ES-I3 (cell line): ENCODE measurements at regions not wholly inside any gene's neighbourhood (a gene's known extent, or its start where the extent isn't known, plus 50 kb on each side); places are given as distances from the start of the nearest gene placed in this dataset.
"Not testable (repeated sequence)": the region's sequence is repeated elsewhere in the genome, so short reads cannot be mapped to it uniquely, and the experiment has no call there.

Experiments used
- H3K36me3 ChIP-seq: 2 replicates; pipeline ENCODE4 v1.6.1; 2013; ENCODE audit warnings: mild to moderate bottlenecking, low read length, control low read depth, moderate library complexity; ENCODE audit not compliant: insufficient read depth
- H3K4me1 ChIP-seq: 2 replicates; pipeline ENCODE4 v1.6.1; 2013; ENCODE audit warnings: mild to moderate bottlenecking, control low read depth, low read length; ENCODE audit not compliant: insufficient read depth
- H3K9ac ChIP-seq: 2 replicates; pipeline ENCODE4 v1.6.1; 2013; ENCODE audit warnings: low read depth, mild to moderate bottlenecking, low read length, moderate library complexity
- H3K9me3 ChIP-seq: 2 replicates; pipeline ENCODE4 v1.6.1; 2013; ENCODE audit warnings: mild to moderate bottlenecking, low read length, moderate library complexity; ENCODE audit not compliant: control insufficient read depth, insufficient read depth

DNA sequence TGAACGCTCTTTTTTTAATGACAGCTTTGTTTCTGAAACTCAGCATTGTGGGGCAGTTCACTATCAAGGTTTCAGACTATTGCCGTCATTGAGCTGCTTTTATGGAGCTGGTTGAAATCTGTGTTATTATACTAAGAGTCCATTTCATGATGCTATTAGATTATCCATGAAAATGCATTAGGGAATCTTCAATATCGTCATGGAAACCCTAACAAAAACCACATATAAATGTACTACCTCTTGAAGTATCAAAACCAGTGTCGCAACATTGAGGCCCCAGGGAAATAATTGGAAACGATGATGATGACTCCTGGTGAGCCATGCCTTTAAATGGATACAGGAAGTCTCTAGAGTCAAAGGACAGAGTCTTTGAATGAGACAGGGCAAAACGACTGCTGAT, 231.6 kb upstream of the CPHXL start:
- H3K9me3 ChIP-seq, result no peaks in the 10 kb centered on the region

DNA sequence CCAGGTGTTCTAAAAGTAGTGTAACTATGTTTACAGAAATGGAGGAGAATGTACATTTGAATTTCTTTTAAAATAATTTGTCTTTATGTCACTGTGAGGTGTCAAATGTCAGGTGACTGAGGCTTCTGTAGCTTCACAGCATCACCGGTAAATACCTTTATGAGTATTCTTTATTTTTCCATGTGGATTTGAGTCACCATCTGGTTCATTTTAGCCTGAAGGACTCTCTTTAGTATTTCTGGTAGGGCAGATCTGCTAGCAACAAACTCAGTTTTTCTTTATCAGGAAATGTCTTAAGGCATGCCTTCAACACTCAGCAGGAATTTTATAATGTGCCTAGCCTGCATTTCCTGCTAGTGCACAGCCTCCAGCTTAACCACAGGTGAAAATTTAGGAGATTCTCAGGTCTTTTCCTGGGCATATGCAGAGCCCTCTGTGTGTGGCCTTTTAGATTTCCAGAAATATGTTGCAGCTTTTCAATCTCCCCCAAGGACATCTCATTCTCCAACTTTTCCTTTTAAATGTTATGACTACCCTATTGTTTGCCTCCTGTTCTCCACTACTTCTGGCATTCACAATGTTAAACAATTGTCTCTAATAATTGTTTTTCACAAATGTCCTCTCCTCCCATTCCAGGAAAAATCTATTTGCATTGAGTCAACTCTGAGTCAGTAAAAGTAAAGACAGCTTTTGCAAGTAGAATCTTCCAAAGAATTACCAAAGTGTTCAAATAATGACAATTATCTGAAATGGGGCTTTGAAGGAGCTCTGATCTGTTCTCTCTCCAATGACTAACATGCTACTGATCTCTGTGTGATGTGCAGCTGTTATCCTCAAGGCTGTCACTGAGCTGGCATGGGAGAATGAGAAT, 239.4 kb upstream of the CPHXL start:
- Histone ChIP-seq H3K9me3 (no peaks in the 10 kb centered on the region), H3K36me3 (no peaks in the 10 kb centered on the region), H3K9ac (no peak overlapping the region), H3K4me1 (no peaks in the 10 kb centered on the region)

More for the DNA sequence above, 231.6 kb upstream of the CPHXL start:
- Histone ChIP-seq H3K36me3 (no peaks in the 10 kb centered on the region), H3K9ac (no peak overlapping the region), H3K4me1 (no peaks in the 10 kb centered on the region)

DNA sequence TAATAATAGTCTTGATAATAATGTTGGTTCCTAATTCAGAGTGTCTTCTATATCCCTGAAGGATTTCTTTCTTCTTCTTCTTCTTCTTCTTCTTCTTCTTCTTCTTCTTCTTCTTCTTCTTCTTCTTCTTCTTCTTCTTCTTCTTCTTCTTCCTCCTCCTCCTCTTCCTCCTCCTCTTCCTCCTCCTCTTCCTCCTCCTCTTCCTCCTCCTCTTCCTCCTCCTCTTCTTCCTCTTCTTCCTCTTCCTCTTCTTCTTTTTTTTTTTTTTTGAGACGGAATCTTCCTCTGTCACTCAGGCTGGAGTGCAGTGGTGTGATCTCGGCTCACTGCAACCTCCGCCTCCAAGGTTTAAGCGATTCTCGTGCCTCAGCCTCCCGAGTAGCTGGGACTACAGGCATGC, 242.8 kb upstream of the CPHXL start:
- not testable (repeated sequence) for H3K4me1 ChIP-seq, H3K9ac ChIP-seq, H3K9me3 ChIP-seq, H3K36me3 ChIP-seq

DNA sequence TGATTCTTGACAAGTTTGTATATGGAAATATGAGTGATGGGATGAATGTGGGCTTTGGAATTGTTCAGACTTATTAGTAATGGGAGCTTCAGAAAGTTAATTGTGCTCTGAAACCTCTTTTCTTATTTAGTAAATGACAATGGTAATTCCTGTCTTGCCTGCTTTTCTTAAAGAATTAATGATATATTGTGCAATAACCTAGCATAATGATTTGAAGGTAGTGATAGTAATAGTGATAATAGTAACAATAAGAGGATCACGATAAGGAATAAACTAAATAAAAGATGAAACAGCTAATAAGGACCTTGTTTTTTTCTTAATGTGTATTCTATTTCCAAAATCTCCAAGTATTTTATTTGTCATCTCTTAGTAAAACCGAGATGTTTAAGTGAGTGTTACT, 245.0 kb upstream of the CPHXL start:
- no peak overlapping the region for H3K9ac ChIP-seq
- no peaks in the 10 kb centered on the region for H3K9me3 ChIP-seq
- H3K36me3 ChIP-seq, result no peaks in the 10 kb centered on the region
- H3K4me1 ChIP-seq, result no peaks in the 10 kb centered on the region

DNA sequence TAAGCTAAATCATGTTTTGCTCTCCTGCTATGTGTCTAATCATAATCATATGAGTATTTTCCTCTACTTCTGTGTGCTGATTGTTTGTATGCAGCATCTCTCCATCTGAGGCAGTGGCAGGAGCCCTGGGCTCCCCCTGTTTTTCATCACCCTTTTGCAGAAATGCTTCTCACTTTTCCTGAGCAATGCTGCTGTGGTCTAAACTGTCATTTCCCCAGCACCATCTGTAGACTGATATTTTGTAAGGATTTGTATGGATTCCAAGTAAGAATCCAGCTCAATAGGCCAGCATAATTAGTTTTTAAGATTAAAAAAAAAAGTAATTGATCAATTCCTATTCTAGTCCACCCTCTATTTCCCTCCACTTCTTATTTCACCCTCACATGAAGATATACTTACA, 257.0 kb upstream of the CPHXL start:
- H3K4me1 ChIP-seq, result 0 out of 2 replicates have a peak, but pooled peaks cover 3% of the 10 kb centered on the region
- no peaks in the 10 kb centered on the region for H3K9me3 ChIP-seq
- H3K36me3 ChIP-seq, result no peaks in the 10 kb centered on the region
- H3K9ac ChIP-seq, result no peak overlapping the region

DNA sequence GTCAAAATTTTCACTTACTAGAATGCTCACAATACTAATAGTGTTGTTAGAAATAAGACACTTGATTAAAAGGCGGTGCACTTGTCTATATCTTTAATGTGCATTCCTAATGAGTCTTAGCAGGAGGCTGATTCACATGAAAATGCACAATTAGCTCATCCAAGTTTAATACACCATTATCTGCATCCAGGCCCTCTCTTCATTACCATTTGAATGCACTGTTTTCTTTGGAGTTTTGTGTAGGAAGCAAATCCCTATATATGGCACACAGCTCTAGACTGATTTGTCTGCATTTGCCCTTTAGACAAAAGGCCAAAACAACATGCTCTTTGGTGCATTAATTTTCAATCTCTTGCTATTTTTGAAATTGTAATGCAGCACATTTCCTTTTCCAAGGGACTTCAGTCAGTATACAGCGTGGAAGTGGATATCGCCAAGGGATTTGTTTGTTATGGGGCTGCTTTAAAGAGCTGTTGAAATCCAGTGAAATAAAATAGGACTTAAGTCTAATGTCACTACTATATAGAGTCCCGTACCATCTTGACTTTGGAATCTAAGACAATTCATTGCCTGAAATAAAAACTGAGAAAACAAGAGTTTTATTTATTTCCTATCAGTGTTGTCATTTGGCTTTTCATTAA, 257.6 kb upstream of the CPHXL start:
- H3K36me3 ChIP-seq, result no peaks in the 10 kb centered on the region
- H3K9ac ChIP-seq, result no peak overlapping the region
- no peaks in the 10 kb centered on the region for H3K9me3 ChIP-seq
- 0 out of 2 replicates have a peak, but pooled peaks cover 3% of the 10 kb centered on the region for H3K4me1 ChIP-seq

DNA sequence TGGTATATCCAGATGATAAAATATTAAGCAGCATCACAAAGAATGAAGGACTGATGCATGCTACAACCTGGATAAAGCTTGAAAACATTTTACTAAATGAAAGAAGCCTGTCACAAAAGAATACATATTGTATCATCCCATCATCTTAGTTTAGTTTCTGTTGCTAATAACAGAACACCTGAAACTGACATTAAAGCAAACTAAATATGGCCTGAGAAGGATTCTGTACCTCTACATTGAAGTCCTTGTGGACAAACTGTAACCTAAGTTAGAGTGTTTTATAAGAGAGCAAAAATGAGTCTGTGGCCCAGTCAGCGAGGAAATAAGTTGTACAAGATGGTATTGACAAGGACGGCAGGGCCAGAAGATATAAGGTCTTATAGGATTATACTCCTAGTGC, 261.0 kb upstream of the CPHXL start:
- H3K9me3 ChIP-seq, result no peaks in the 10 kb centered on the region

DNA sequence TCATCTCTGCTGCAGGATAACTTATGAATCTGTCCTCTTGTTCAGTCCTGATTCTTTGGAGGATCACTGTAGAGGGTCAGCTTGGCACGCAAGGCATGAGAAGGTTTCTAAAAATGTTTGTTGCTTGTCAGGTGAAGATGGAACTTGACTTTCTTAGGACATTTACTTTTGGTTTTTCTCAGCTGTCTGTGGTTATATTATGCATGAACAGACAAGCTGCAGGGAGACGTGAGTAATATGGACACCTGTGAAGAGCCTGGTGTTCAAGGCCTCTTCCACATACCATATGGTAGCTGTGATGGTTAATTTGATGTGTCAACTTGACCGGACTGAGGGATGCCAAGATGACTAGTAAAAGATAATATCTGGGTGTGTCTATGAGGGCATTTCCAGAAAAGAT, 270.2 kb upstream of the CPHXL start:
- Histone ChIP-seq H3K4me1 (no peaks in the 10 kb centered on the region), H3K9me3 (no peaks in the 10 kb centered on the region), H3K36me3 (no peaks in the 10 kb centered on the region), H3K9ac (no peak overlapping the region)

More for the DNA sequence above, 261.0 kb upstream of the CPHXL start:
- H3K36me3 ChIP-seq, result no peaks in the 10 kb centered on the region
- H3K9ac ChIP-seq, result no peak overlapping the region
- H3K4me1 ChIP-seq, result 0 out of 2 replicates have a peak, but pooled peaks cover 3% of the 10 kb centered on the region

DNA sequence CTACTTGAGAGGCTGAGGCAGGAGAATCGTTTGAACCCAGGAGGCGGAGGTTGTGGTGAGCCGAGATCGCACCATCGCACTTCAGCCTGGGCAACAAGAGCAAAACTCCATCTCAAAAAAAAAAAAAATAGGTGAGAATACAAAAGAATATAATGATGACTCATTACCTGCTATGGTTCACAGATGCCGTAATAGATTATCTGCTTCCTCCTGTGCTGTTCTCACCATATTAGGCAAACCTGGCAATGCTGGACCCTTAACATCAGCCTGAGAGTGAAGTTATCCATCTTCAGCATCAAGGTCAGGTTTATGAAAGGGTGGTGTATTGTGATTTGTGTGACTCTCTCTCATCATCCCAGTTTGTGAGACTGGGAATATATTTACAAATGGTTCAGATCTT, 271.3 kb upstream of the CPHXL start:
- Histone ChIP-seq H3K36me3 (no peaks in the 10 kb centered on the region), H3K4me1 (no peaks in the 10 kb centered on the region), H3K9me3 (no peaks in the 10 kb centered on the region), H3K9ac (no peak overlapping the region)

DNA sequence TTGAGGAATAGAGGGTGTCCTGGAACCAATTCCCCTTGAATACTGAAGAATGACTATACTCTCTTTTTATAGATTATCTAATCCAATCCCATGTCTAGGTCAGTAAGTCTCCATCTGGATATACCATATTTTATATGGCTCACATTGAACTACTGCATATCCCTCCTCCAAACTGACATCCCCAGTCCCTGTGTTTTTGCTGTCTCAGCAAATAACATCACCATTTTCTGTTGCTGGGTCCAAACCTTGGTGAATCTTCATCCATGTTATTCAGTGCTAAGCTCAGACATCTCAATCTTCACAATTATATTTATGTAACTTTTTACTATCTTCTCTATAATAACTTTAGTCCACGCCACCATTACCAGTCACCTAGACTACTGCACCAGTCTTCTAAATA, 269.6 kb upstream of the CNTNAP4 start:
- Histone ChIP-seq H3K9me3 (no peaks in the 10 kb centered on the region), H3K9ac (no peak overlapping the region), H3K36me3 (no peaks in the 10 kb centered on the region), H3K4me1 (no peaks in the 10 kb centered on the region)

DNA sequence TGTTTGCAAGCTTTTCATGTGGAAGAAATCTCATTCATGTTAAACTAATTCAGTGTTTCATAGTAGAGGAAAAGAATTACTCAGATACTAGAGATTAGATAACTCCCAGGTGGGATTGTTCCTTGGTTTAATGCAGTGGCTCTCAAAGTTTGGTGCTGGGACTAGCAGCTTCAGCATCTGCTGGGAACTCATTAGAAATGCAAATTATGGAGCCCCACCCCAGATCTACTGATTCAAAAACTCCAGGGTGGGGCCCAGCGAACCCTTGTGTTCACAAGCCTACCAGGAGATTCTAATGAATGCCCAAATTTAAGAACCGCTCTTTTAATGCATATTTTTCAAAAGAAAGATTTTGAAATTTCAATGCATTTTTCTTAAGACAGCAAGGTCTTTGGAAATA, 253.4 kb upstream of the CNTNAP4 start:
- H3K4me1 ChIP-seq, result no peaks in the 10 kb centered on the region
- H3K36me3 ChIP-seq, result no peaks in the 10 kb centered on the region
- H3K9me3 ChIP-seq, result no peaks in the 10 kb centered on the region
- H3K9ac ChIP-seq, result no peak overlapping the region

DNA sequence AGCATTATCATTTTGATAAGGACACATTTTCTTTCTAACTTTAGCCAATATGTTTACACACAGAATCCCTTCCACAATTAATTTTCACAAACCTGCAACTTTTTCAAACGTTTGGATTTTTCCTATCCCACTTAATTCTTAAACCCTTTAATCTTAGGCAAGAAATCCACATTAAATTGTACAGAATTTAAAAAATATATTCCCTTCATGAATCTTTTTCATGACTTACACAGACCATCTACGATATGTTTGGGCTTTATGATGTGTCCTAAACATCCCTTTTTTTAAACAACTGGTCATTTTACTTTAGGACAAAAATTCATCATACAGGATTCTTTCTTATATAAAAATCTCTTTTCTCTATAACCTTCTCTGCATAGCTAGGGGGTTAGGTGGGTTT, 241.5 kb upstream of the CNTNAP4 start:
- H3K9me3 ChIP-seq, result peaks cover 12% of the 10 kb centered on the region
- H3K4me1 ChIP-seq, result no peaks in the 10 kb centered on the region
- no peak overlapping the region for H3K9ac ChIP-seq

DNA sequence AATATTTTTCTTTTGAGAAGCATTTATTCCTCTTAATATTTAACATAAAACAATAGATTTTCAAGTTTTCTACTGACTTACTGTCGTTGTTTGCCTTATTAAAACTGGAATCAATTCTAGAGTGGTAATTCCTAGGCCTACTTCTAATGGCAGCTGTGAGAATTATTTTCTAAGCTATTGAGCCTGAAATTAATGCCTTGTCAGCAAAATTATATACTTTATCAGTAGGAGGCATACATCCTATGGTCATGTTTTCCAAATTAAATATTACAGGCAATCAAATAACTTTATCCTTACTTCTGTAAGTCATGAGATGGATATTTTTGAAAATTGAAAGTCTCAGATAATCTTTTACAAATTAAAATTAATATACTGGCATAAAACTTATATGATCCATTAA, 239.1 kb upstream of the CNTNAP4 start:
- no peak overlapping the region for H3K9ac ChIP-seq
- H3K36me3 ChIP-seq, result no peaks in the 10 kb centered on the region
- H3K9me3 ChIP-seq, result peaks cover 12% of the 10 kb centered on the region
- no peaks in the 10 kb centered on the region for H3K4me1 ChIP-seq

More for the DNA sequence above, 241.5 kb upstream of the CNTNAP4 start:
- H3K36me3 ChIP-seq, result no peaks in the 10 kb centered on the region

DNA sequence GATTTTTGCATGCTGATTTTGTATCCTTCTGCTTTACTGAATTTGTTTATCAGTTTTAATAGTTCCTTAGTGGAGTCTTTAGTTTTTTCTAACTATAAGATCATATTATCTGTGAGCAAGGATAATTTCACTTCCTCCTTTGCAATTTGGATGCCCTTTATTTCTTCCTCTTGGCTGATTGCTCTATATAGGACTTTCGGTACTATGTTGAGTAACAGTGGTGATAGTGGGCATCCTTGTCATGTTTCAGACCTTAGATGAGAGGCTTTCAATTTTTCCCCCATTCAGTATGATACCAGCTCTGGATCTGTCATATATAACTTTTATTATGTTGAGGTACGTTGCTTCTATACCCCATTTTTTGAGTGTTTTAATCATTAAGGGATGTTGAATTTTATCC, 224.5 kb upstream of the CNTNAP4 start:
- H3K9ac ChIP-seq, result no peak overlapping the region
- no peaks in the 10 kb centered on the region for H3K36me3 ChIP-seq
- H3K4me1 ChIP-seq, result no peaks in the 10 kb centered on the region
- H3K9me3 ChIP-seq, result no peaks in the 10 kb centered on the region

DNA sequence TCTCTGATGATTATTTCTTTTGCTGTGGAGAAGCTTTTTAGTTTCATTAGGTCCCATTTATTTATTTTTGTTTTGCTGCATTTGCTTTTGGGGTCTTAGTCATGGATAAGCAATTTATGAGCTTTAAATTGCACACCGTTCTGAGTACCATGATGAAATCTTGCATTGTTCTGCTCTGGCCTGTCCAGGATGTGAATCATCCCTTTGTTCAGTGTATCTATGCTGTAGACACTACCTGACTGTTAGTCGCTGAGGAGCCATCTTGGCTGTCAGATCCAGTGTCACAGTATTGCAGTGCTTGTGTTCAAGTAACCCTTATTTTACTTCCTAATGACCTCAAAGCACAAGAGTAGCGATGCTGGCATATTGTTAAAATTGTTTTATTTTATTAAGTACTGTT, 218.0 kb upstream of the CNTNAP4 start:
- Histone ChIP-seq H3K4me1 (no peaks in the 10 kb centered on the region; the same call in 1 of the 2 replicates), H3K9me3 (no peaks in the 10 kb centered on the region), H3K36me3 (no peaks in the 10 kb centered on the region), H3K9ac (no peak overlapping the region)
